ENCODE measurements at regions not wholly inside any gene's neighbourhood (a gene's known extent, or its start where the extent isn't known, plus 50 kb on each side); places are given as distances from the start of the nearest gene placed in this dataset.

GRCh38 chr5:20276061-20276958 lies 288.3 kb upstream of the CDH18 start:
- H3K27ac Mint-ChIP-seq = no peak overlapping the region
- 93% methylated on average over 1 of the region's 3 CpGs for WGBS (ENCODE audit: insufficient coverage)
- POLR2A ChIA-PET = no interaction called here
- ATAC-seq (ENCODE audit: low read depth) (no peak), DNase-seq (no peak)
- CTCF ChIA-PET = no interaction called here
- peaks cover 0 to 11% (median 0%) of the 10 kb centered on the region in 3 donors for H3K9me3 ChIP-seq (ENCODE audit: control extremely low read depth in 1 of 3, control insufficient read depth in 2 of 3, insufficient read depth in 1 of 3, low read length in 2 of 3)
- H3K4me3 Mint-ChIP-seq = no peak overlapping the region
- no peaks in the 10 kb centered on the region for H3K27me3 Mint-ChIP-seq
- H3K79me2 ChIP-seq (ENCODE audit: control insufficient read depth, insufficient read depth, low read length) = no peaks in the 10 kb centered on the region
- no peaks in the 10 kb centered on the region for H4K20me1 ChIP-seq (ENCODE audit: control insufficient read depth, insufficient read depth, low read length, poor library complexity, severe bottlenecking)
- H3K9me3 Mint-ChIP-seq (ENCODE audit: insufficient read depth) = no peaks in the 10 kb centered on the region
- no peak overlapping the region for H3K9ac ChIP-seq (ENCODE audit: low read length)
- TF ChIP-seq CTCF (IDR thresholded peaks at IDR 0.05) = no peak
- TF ChIP-seq EZH2 (IDR thresholded peaks at IDR 0.05; ENCODE audit: borderline replicate concordance, insufficient read depth, low read depth, low read length, poor library complexity, severe bottlenecking) = no peak
- no peaks in the 10 kb centered on the region for H3K36me3 ChIP-seq (replicated peaks in 1 of 2; ENCODE audit: control extremely low read depth in 1 of 2, control insufficient read depth in 1 of 2, extremely low read depth in 1 of 2, insufficient read depth in 2 of 2, low read length in 1 of 2)
- H3K4me3 ChIP-seq (ENCODE audit: control extremely low read depth in 1 of 5, extremely low read depth in 1 of 5, insufficient read depth in 1 of 5, low read depth in 2 of 5, low read length in 4 of 5) = no peak overlapping the region
- no peak overlapping the region for H3K27ac ChIP-seq (ENCODE audit: low read length in 2 of 2)
- no peaks in the 10 kb centered on the region for H3K4me1 ChIP-seq (ENCODE audit: control insufficient read depth in 2 of 2, insufficient read depth in 2 of 2, low read length in 2 of 2)
- no peaks in the 10 kb centered on the region for H3K4me1 Mint-ChIP-seq
- H3K27me3 ChIP-seq (replicated peaks in 1 of 4; ENCODE audit: control extremely low read depth in 1 of 4, control insufficient read depth in 3 of 4, insufficient read depth in 4 of 4, low read length in 3 of 4) = no peaks in the 10 kb centered on the region
- intact Hi-C loops (cut with micrococcal nuclease) = no loop called here
- no peak overlapping the region for H2AFZ ChIP-seq (ENCODE audit: insufficient read depth, low read depth, low read length, poor library complexity, severe bottlenecking)
- no peak overlapping the region for H3K4me2 ChIP-seq (replicated peaks; ENCODE audit: low read depth, low read length, poor library complexity, severe bottlenecking)

GRCh38 chr5:20266066-20266465 lies 278.1 kb upstream of the CDH18 start:
- Histone ChIP-seq H3K27ac (ENCODE audit: low read length in 2 of 2) (no peak overlapping the region), H3K79me2 (ENCODE audit: control insufficient read depth, insufficient read depth, low read length) (no peaks in the 10 kb centered on the region), H2AFZ (ENCODE audit: insufficient read depth, low read depth, low read length, poor library complexity, severe bottlenecking) (no peak overlapping the region), H4K20me1 (ENCODE audit: control insufficient read depth, insufficient read depth, low read length, poor library complexity, severe bottlenecking) (no peaks in the 10 kb centered on the region), H3K4me1 (ENCODE audit: control insufficient read depth in 2 of 2, insufficient read depth in 2 of 2, low read length in 2 of 2) (no peaks in the 10 kb centered on the region), H3K27me3 (replicated peaks in 1 of 4; ENCODE audit: control extremely low read depth in 1 of 4, control insufficient read depth in 3 of 4, insufficient read depth in 4 of 4, low read length in 3 of 4) (no peaks in the 10 kb centered on the region), H3K4me2 (replicated peaks; ENCODE audit: low read depth, low read length, poor library complexity, severe bottlenecking) (no peak overlapping the region), H3K9ac (ENCODE audit: low read length) (no peak overlapping the region), H3K4me3 (ENCODE audit: control extremely low read depth in 1 of 5, extremely low read depth in 1 of 5, insufficient read depth in 1 of 5, low read depth in 2 of 5, low read length in 4 of 5) (no peak overlapping the region), H3K36me3 (replicated peaks in 1 of 2; ENCODE audit: control extremely low read depth in 1 of 2, control insufficient read depth in 1 of 2, extremely low read depth in 1 of 2, insufficient read depth in 2 of 2, low read length in 1 of 2) (no peaks in the 10 kb centered on the region), H3K9me3 (ENCODE audit: control extremely low read depth in 1 of 3, control insufficient read depth in 2 of 3, insufficient read depth in 1 of 3, low read length in 2 of 3) (peaks cover 0 to 4% (median 0%) of the 10 kb centered on the region in 3 donors)
- 100% methylated on average over 1 of the region's 2 CpGs for WGBS (ENCODE audit: insufficient coverage)
- intact Hi-C loops (cut with micrococcal nuclease) = no loop called here
- no peak for TF ChIP-seq CTCF (IDR thresholded peaks at IDR 0.05)
- no peak for TF ChIP-seq EZH2 (IDR thresholded peaks at IDR 0.05; ENCODE audit: borderline replicate concordance, insufficient read depth, low read depth, low read length, poor library complexity, severe bottlenecking)
- DNase-seq (no peak), ATAC-seq (ENCODE audit: low read depth) (no peak)
- Mint-ChIP-seq H3K4me3 (no peak overlapping the region), H3K27ac (no peak overlapping the region), H3K27me3 (no peaks in the 10 kb centered on the region), H3K9me3 (ENCODE audit: insufficient read depth) (peaks cover 5% of the 10 kb centered on the region), H3K4me1 (no peaks in the 10 kb centered on the region)
- POLR2A ChIA-PET = no interaction called here
- CTCF ChIA-PET = interaction anchor here (0.7 kb wide), 1 partner anchor 42 kb away, joined by 3 read pairs; no protein-coding TSS in a partner anchor

Data from B cell (primary cell).